ENCODE measurements at regions not wholly inside any gene's neighbourhood (a gene's known extent, or its start where the extent isn't known, plus 50 kb on each side); places are given as distances from the start of the nearest gene placed in this dataset.

- no peak for TF ChIP-seq CTCF (IDR thresholded peaks at IDR 0.05)
- no peak for TF ChIP-seq POLR2AphosphoS5 (IDR thresholded peaks at IDR 0.05)
- TF ChIP-seq POLR2A (IDR thresholded peaks at IDR 0.05; ENCODE audit: low read depth) = no peak
These were observed 238.6 kb downstream of the RAP2B start for GRCh38 chr3:153400641-153401040.

Data from esophagus muscularis mucosa (tissue), 3 donors.